ENCODE measurements at regions not wholly inside any gene's neighbourhood (a gene's known extent, or its start where the extent isn't known, plus 50 kb on each side); places are given as distances from the start of the nearest gene placed in this dataset.

DNA sequence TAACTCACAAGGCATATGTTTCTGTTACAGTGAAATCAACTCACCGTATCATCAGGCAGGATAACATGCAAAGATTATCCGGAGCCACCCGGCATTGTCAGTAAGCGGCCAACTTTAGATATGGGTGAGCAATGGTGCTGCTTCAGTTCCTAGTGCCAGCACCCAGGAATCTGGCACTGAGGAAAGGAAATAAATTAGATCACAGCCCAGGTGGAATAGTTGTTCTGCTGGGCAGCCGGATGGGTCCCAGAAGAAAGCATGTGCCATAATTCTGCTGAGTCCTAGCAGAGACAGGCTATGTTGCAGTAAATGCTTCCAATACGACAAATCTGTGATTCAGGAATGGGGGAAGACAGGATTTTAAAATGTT is 183.6 kb upstream of the SPTLC3 start:
- no peaks in the 10 kb centered on the region for H3K4me1 ChIP-seq (ENCODE audit: control insufficient read depth in 4 of 4, insufficient read depth in 4 of 4, low read length in 3 of 4)
- no peak for DNase-seq (ENCODE audit: low spot score)
- H3K36me3 ChIP-seq (ENCODE audit: control insufficient read depth in 4 of 4, insufficient read depth in 3 of 4, low read depth in 1 of 4, low read length in 3 of 4), result no peaks in the 10 kb centered on the region
- H3K9ac ChIP-seq (ENCODE audit: low read depth in 1 of 2, low read length in 2 of 2), result no peak overlapping the region
- no peak overlapping the region for H3K27ac ChIP-seq (ENCODE audit: low read depth in 1 of 2, low read length in 2 of 2)
- H3K4me3 ChIP-seq (ENCODE audit: low read depth in 1 of 3, low read length in 3 of 3), result no peak overlapping the region
- H3K9me3 ChIP-seq (ENCODE audit: control insufficient read depth in 4 of 4, low read length in 3 of 4), result no peaks in the 10 kb centered on the region
- H3K27me3 ChIP-seq (ENCODE audit: control insufficient read depth in 4 of 4, insufficient read depth in 4 of 4, low read length in 3 of 4), result peaks cover 0 to 3% (median 0%) of the 10 kb centered on the region in 4 donors
- no peak for TF ChIP-seq FOXA1 (IDR thresholded peaks at IDR 0.05)
- TF ChIP-seq, protein P1, sequence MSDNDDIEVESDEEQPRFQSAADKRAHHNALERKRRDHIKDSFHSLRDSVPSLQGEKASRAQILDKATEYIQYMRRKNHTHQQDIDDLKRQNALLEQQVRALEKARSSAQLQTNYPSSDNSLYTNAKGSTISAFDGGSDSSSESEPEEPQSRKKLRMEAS (IDR thresholded peaks at IDR 0.05), result no peak
- TF ChIP-seq RXRA (IDR thresholded peaks at IDR 0.05), result no peak
- TF ChIP-seq RAD21 (IDR thresholded peaks at IDR 0.05), result no peak
- TF ChIP-seq HNF4G (IDR thresholded peaks at IDR 0.05), result no peak
- TF ChIP-seq TAF1 (conservative IDR thresholded peaks at IDR 0.05), result no peak
- TF ChIP-seq, protein P2, sequence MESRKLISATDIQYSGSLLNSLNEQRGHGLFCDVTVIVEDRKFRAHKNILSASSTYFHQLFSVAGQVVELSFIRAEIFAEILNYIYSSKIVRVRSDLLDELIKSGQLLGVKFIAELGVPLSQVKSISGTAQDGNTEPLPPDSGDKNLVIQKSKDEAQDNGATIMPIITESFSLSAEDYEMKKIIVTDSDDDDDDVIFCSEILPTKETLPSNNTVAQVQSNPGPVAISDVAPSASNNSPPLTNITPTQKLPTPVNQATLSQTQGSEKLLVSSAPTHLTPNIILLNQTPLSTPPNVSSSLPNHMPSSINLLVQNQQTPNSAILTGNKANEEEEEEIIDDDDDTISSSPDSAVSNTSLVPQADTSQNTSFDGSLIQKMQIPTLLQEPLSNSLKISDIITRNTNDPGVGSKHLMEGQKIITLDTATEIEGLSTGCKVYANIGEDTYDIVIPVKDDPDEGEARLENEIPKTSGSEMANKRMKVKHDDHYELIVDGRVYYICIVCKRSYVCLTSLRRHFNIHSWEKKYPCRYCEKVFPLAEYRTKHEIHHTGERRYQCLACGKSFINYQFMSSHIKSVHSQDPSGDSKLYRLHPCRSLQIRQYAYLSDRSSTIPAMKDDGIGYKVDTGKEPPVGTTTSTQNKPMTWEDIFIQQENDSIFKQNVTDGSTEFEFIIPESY (IDR thresholded peaks at IDR 0.05), result no peak
- TF ChIP-seq, protein P3, sequence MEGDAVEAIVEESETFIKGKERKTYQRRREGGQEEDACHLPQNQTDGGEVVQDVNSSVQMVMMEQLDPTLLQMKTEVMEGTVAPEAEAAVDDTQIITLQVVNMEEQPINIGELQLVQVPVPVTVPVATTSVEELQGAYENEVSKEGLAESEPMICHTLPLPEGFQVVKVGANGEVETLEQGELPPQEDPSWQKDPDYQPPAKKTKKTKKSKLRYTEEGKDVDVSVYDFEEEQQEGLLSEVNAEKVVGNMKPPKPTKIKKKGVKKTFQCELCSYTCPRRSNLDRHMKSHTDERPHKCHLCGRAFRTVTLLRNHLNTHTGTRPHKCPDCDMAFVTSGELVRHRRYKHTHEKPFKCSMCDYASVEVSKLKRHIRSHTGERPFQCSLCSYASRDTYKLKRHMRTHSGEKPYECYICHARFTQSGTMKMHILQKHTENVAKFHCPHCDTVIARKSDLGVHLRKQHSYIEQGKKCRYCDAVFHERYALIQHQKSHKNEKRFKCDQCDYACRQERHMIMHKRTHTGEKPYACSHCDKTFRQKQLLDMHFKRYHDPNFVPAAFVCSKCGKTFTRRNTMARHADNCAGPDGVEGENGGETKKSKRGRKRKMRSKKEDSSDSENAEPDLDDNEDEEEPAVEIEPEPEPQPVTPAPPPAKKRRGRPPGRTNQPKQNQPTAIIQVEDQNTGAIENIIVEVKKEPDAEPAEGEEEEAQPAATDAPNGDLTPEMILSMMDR (IDR thresholded peaks at IDR 0.05; ENCODE audit: low read depth, low read length, missing input control), result no peak
- TF ChIP-seq JUND (IDR thresholded peaks at IDR 0.05), result no peak
- TF ChIP-seq GABPA (IDR thresholded peaks at IDR 0.05 in 1 of 2, conservative IDR thresholded peaks at IDR 0.05 in 1 of 2), result no peak
- no peak for TF ChIP-seq FOXA2 (IDR thresholded peaks at IDR 0.05)
- 80% methylated on average over 6 of the region's 6 CpGs for WGBS

DNA sequence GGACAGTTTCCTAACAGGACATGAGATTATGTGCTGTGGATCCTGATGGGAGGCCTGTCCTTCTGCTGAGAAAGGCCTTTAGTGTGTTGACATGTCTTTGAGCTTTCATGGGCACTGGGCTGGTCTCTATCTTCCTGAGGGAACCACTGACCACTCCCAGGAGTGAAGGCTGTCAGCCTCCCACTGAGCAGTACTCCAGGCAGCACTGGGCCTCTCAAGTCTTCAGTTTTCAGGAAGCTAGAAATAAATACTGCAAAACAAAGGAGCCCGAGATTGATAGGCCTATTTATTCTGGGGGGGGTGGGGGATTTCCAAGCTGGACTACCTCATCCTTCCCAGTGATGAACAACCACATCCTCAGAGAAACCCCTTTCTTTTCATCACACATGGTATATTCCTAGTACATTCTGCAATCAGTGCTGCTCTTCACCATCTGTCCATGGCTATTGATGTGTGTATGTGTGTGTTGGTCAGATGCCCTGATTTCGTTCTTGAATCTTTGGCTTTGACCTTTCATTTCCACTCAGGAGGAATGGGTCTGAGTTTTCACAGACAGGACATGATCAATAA is 180.9 kb upstream of the SPTLC3 start:
- no peak for DNase-seq (ENCODE audit: low spot score)
- WGBS, result 30% methylated on average over 2 of the region's 2 CpGs
- no peaks in the 10 kb centered on the region for H3K36me3 ChIP-seq (ENCODE audit: control insufficient read depth in 4 of 4, insufficient read depth in 3 of 4, low read depth in 1 of 4, low read length in 3 of 4)
- H3K9me3 ChIP-seq (ENCODE audit: control insufficient read depth in 4 of 4, low read length in 3 of 4), result no peaks in the 10 kb centered on the region
- TF ChIP-seq HNF4G (IDR thresholded peaks at IDR 0.05), result no peak
- TF ChIP-seq, protein P4, sequence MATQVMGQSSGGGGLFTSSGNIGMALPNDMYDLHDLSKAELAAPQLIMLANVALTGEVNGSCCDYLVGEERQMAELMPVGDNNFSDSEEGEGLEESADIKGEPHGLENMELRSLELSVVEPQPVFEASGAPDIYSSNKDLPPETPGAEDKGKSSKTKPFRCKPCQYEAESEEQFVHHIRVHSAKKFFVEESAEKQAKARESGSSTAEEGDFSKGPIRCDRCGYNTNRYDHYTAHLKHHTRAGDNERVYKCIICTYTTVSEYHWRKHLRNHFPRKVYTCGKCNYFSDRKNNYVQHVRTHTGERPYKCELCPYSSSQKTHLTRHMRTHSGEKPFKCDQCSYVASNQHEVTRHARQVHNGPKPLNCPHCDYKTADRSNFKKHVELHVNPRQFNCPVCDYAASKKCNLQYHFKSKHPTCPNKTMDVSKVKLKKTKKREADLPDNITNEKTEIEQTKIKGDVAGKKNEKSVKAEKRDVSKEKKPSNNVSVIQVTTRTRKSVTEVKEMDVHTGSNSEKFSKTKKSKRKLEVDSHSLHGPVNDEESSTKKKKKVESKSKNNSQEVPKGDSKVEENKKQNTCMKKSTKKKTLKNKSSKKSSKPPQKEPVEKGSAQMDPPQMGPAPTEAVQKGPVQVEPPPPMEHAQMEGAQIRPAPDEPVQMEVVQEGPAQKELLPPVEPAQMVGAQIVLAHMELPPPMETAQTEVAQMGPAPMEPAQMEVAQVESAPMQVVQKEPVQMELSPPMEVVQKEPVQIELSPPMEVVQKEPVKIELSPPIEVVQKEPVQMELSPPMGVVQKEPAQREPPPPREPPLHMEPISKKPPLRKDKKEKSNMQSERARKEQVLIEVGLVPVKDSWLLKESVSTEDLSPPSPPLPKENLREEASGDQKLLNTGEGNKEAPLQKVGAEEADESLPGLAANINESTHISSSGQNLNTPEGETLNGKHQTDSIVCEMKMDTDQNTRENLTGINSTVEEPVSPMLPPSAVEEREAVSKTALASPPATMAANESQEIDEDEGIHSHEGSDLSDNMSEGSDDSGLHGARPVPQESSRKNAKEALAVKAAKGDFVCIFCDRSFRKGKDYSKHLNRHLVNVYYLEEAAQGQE (IDR thresholded peaks at IDR 0.05), result no peak
- TF ChIP-seq, protein P3 (IDR thresholded peaks at IDR 0.05; ENCODE audit: low read depth, low read length, missing input control), result no peak
- TF ChIP-seq JUND (IDR thresholded peaks at IDR 0.05), result no peak
- TF ChIP-seq, protein P1 (IDR thresholded peaks at IDR 0.05), result no peak
- TF ChIP-seq, protein P5, sequence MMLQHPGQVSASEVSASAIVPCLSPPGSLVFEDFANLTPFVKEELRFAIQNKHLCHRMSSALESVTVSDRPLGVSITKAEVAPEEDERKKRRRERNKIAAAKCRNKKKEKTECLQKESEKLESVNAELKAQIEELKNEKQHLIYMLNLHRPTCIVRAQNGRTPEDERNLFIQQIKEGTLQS (IDR thresholded peaks at IDR 0.05), result no peak
- no peak for TF ChIP-seq GABPA (IDR thresholded peaks at IDR 0.05 in 1 of 2, conservative IDR thresholded peaks at IDR 0.05 in 1 of 2)
- no peak for TF ChIP-seq HNF4A (conservative IDR thresholded peaks at IDR 0.05)
- no peak for TF ChIP-seq TAF1 (conservative IDR thresholded peaks at IDR 0.05)
- TF ChIP-seq NR2F2 (IDR thresholded peaks at IDR 0.05), result no peak
- TF ChIP-seq RXRA (IDR thresholded peaks at IDR 0.05), result no peak
- no peak for TF ChIP-seq RAD21 (IDR thresholded peaks at IDR 0.05)
- no peak for TF ChIP-seq YY1 (IDR thresholded peaks at IDR 0.05)
- TF ChIP-seq FOXA1 (IDR thresholded peaks at IDR 0.05), result no peak
- TF ChIP-seq SP1 (IDR thresholded peaks at IDR 0.05), result no peak
- no peak for TF ChIP-seq FOXA2 (IDR thresholded peaks at IDR 0.05)
- TF ChIP-seq, protein P2 (IDR thresholded peaks at IDR 0.05), result no peak
- TF ChIP-seq EGR1 (IDR thresholded peaks at IDR 0.05; ENCODE audit: low read depth in 2 of 2), result no peak
- H3K9ac ChIP-seq (ENCODE audit: low read depth in 1 of 2, low read length in 2 of 2), result no peak overlapping the region
- H3K4me1 ChIP-seq (ENCODE audit: control insufficient read depth in 4 of 4, insufficient read depth in 4 of 4, low read length in 3 of 4), result no peaks in the 10 kb centered on the region
- no peak overlapping the region for H3K27ac ChIP-seq (ENCODE audit: low read depth in 1 of 2, low read length in 2 of 2)
- H3K4me3 ChIP-seq (ENCODE audit: low read depth in 1 of 3, low read length in 3 of 3), result no peak overlapping the region
- H3K27me3 ChIP-seq (ENCODE audit: control insufficient read depth in 4 of 4, insufficient read depth in 4 of 4, low read length in 3 of 4), result peaks cover 0 to under 1% (median 0%) of the 10 kb centered on the region in 4 donors
